ENCODE measurements at regions not wholly inside any gene's neighbourhood (a gene's known extent, or its start where the extent isn't known, plus 50 kb on each side); places are given as distances from the start of the nearest gene placed in this dataset.

DNA sequence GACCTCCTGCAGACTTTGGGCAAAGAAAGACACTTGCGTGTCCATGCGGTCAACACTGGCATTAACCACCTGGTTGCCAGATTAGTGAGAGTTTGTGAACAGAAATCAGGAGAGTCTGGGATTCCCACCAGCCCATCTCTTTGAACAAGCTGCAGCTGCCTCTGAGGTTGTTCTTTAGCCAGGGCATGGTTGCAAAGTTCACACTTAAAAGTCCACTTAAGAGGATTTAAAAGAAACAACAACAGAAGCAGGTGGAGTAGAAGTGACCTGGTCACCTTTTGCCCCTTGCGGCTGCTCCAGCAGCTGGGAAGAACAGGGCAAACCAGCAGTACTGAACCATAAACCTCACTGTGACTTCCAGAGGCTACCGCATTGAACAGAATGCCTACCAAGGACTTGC lies 97.3 kb downstream of the FOXB1 start:
- TF ChIP-seq, protein P1, sequence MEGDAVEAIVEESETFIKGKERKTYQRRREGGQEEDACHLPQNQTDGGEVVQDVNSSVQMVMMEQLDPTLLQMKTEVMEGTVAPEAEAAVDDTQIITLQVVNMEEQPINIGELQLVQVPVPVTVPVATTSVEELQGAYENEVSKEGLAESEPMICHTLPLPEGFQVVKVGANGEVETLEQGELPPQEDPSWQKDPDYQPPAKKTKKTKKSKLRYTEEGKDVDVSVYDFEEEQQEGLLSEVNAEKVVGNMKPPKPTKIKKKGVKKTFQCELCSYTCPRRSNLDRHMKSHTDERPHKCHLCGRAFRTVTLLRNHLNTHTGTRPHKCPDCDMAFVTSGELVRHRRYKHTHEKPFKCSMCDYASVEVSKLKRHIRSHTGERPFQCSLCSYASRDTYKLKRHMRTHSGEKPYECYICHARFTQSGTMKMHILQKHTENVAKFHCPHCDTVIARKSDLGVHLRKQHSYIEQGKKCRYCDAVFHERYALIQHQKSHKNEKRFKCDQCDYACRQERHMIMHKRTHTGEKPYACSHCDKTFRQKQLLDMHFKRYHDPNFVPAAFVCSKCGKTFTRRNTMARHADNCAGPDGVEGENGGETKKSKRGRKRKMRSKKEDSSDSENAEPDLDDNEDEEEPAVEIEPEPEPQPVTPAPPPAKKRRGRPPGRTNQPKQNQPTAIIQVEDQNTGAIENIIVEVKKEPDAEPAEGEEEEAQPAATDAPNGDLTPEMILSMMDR (IDR thresholded peaks at IDR 0.05), result no peak
- TF ChIP-seq POLR2A (IDR thresholded peaks at IDR 0.05), result no peak

Data from breast epithelium (tissue), 3 donors.